ENCODE measurements at regions not wholly inside any gene's neighbourhood (a gene's known extent, or its start where the extent isn't known, plus 50 kb on each side); places are given as distances from the start of the nearest gene placed in this dataset.

DNA sequence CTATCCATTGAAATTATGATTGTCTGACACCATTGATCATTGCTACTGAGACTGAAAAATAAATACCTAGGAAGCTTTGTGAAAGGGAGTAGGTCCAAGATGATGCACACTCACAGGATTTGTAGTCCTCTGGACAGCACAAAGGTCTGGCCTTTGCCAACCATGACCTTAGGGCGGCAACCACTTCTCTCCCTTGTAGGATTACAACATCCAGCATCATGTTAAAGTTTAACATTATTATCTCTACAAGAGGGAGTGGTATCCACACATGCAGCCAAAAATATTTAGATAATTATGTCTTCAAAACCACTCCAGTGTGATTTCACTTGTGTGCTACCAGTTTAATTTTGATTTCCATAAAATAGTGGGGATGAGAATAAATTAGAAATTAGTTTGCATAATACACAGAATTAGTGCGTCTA lies 51.1 kb upstream of the NHSL1 start:
- peak in 1 of 2 donors; percentile 79 for ATAC-seq
- DNase-seq = no peak
- intact Hi-C loops (cut with DNase I) = no loop called here

GRCh38 chr6:138554146-138554545 lies 54.9 kb upstream of the NHSL1 start:
- DNase-seq (no peak), ATAC-seq (no peak)
- intact Hi-C loops (cut with DNase I) = no loop called here

GRCh38 chr6:138555421-138555988 lies 56.2 kb upstream of the NHSL1 start:
- intact Hi-C loops (cut with DNase I) = no loop called here
- DNase-seq (no peak), ATAC-seq (no peak)

DNA sequence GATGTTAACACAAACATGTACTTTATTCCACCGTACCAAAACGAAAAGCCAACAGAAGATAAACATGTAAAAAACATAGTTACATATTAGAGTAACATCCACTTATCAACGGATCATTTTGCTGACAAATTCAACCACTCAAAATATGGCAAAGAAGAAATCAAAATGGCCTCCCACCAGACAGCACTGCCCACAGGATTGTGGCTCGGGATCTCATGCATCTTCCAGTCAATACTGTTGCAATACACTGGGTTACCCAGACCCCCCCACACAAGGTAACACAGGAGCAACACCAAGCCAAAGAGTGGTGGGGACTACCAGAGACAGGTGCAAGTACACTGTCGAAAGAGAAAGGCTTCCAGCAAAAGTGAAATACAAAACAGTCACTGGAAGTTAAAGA lies 57.9 kb upstream of the NHSL1 start:
- no peak for ATAC-seq
- intact Hi-C loops (cut with DNase I) = no loop called here
- DNase-seq = no peak

- intact Hi-C loops (cut with DNase I) = no loop called here
- ATAC-seq (no peak), DNase-seq (no peak)
These were observed 59.8 kb upstream of the NHSL1 start for GRCh38 chr6:138559143-138559542.

DNA sequence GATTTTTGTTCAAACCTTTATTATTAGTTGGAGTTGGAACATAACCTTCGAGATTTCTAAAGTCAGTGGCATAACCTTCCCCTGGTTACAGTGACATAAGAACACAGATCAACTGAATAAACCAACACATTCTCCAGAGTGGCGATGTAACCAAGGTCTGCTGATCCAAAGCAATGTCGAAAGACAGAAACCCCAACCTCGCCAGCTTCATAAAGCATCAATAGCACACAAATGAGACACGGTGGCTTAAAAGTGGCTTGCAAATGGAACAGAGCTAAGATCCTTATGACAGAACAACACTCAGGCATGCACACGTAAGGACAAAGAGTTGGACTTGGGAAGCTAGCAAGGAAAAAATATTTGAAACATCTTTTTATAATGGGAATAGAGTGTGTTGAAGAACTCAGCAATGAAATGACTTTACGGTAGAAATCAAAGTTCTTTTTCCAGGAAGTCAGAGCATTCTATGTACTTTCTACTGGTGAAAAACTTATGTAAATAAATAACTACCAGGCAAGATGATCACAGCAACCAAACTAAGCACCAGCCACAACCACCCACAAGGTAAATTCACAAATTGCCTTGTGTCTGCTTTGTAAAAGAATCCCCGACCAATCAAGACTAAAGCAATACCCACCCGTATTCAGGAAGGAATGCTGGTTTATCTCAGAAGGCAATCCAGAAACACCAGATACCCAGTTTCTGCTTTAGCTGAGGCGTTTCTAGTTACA lies 61.0 kb upstream of the NHSL1 start:
- intact Hi-C loops (cut with DNase I) = no loop called here
- DNase-seq = no peak
- no peak for ATAC-seq

DNA sequence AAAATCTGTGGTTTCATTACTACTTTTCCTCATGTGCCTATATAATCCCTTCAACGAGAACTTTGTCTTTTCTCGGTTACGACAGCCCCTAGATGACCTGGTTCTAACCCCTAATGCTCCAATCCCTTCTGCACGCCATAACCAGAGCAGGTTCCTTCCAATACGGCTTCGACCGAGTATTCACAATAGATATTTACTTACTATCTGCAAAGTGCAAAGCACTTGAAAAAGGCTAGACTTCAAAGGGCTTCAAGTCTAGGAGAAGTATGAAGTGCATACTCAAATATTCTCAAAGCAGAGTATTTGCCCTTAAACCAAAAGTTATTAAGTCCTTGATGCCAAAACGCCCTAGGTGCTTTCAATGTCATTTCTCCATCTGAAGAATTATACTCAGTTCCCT lies 63.4 kb upstream of the NHSL1 start:
- no peak for ATAC-seq
- no peak for DNase-seq
- intact Hi-C loops (cut with DNase I) = no loop called here

GRCh38 chr6:138563231-138563630 lies 63.9 kb upstream of the NHSL1 start:
- intact Hi-C loops (cut with DNase I) = no loop called here
- ATAC-seq (no peak), DNase-seq (no peak)

GRCh38 chr6:138563650-138564049 lies 64.4 kb upstream of the NHSL1 start:
- no peak for DNase-seq
- ATAC-seq = no peak
- intact Hi-C loops (cut with DNase I) = no loop called here

- intact Hi-C loops (cut with DNase I) = no loop called here
- ATAC-seq (no peak), DNase-seq (no peak)
These were observed 65.0 kb upstream of the NHSL1 start for GRCh38 chr6:138564170-138564721.

DNA sequence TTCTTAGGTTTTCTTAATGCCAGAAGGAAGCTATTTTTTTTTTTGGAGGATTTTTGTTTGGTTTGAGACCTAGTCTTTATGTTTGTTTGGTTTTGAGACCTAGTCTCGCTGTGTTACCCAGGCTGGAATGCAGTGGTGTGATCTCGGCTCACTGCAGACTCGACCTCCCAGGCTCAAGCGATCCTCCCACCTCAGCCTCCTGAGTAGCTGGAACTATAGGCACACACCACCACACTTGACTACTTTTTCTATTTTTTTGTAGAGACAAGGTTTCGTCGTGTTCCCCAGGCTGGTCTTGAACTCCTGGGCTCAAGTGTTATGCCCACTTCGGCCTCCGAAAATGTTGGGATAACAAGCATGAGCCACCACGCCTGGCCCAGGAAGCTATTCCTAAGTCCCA lies 67.8 kb upstream of the NHSL1 start:
- no peak for DNase-seq
- no peak for ATAC-seq
- intact Hi-C loops (cut with DNase I) = no loop called here

- DNase-seq (no peak), ATAC-seq (no peak)
- intact Hi-C loops (cut with DNase I) = no loop called here
These were observed 69.7 kb upstream of the NHSL1 start for GRCh38 chr6:138568997-138569396.

GRCh38 chr6:138569554-138569953 lies 70.3 kb upstream of the NHSL1 start:
- intact Hi-C loops (cut with DNase I) = no loop called here
- no peak for DNase-seq
- no peak for ATAC-seq

- intact Hi-C loops (cut with DNase I) = no loop called here
- no peak for ATAC-seq
- no peak for DNase-seq
These were observed 70.9 kb upstream of the NHSL1 start for GRCh38 chr6:138569970-138570724.

DNA sequence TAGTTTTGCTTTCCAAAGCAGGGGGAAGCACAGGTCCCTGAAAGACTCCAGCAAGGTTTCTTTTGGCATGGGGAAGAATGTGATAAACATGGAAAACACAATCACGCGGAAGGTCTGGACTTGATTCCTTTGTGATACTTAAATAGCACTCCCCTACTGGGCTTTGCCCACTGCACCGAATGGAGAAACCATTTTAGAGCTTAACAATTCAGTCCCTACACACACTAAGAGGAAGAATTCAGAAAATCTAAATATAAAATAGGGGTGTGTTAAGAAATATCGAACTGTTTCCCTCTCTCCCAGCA lies 71.4 kb upstream of the NHSL1 start:
- ATAC-seq (no peak), DNase-seq (no peak)

GRCh38 chr6:138571181-138571580 lies 71.9 kb upstream of the NHSL1 start:
- DNase-seq = no peak
- intact Hi-C loops (cut with DNase I) = no loop called here
- ATAC-seq = no peak

More for the DNA sequence above, 71.4 kb upstream of the NHSL1 start:
- intact Hi-C loops (cut with DNase I) = no loop called here

GRCh38 chr6:138571585-138572166 lies 72.4 kb upstream of the NHSL1 start:
- peak; percentile 17 to 45 for ATAC-seq
- intact Hi-C loops (cut with DNase I) = no loop called here
- no peak for DNase-seq

- ATAC-seq = peak; percentile 88 to 95
- peak; percentile 77 for DNase-seq
- intact Hi-C loops (cut with DNase I) = no loop called here
These were observed 73.0 kb upstream of the NHSL1 start for GRCh38 chr6:138572167-138572875.

DNA sequence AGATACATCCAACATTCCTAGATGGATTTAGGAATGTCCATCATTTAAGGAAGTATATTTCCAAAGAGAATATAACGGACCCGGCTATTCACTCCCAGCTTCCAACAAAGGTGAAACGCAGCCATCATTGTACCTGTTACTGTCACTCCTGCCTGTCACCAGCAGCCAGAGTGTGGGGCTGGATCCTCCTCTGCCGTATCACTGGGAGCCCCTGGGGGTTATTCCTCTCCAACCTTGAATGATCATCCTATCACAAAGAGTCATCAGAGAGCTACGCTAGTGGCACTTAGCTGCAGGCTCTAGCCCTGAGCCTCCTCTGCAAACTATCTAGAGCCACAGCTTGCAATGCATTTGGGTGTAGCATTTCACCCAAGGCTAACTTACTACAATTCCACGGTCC lies 73.6 kb upstream of the NHSL1 start:
- no peak for DNase-seq
- ATAC-seq = no peak
- intact Hi-C loops (cut with DNase I) = no loop called here

DNA sequence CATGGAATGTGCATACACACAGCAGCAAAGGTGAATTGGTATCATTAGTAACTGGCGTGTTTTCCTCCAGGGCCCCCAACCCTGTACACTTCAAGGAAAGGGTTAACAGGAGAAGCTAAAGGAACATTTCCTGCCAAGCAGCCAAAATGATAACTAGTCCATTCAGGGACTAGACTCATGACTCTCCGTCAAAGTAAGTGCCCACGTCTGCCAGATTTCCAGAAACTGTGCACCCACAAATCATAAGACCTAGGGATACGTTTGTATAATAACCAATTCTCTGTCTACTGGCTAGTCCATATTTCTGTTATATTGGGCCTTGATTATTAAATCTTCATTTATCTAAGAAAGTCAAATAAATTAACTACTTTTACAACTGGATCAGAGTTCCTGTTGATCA lies 76.0 kb upstream of the NHSL1 start:
- intact Hi-C loops (cut with DNase I) = no loop called here
- ATAC-seq = no peak
- DNase-seq = no peak

Measured in left cardiac atrium (tissue), 4 donors.